ENCODE measurements at regions not wholly inside any gene's neighbourhood (a gene's known extent, or its start where the extent isn't known, plus 50 kb on each side); places are given as distances from the start of the nearest gene placed in this dataset.

DNA sequence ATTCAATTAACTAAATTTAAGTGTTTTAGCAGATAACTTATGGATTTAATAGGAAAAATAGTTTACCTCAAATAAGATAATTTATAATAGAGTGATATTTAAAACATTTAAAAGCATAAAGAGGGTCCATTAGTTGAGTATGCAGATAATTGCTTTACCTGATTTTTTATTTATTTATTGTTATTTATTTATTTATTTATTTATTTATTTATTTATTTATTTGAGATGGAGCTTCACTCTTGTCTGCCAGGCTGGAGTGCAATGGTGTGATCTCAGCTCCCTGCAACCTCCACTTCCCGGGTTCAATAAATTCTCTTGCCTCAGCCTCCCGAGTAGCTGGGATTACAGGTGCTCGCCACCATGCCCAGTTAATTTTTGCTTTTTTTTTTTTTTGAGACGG is 982.9 kb downstream of the TFAP2A start:
- 89 to 93% methylated on average over 4 of the region's 4 CpGs for WGBS, 2 donors
- intact Hi-C loops (cut with DNase I), result no loop called here
- H3K27ac ChIP-seq, result no peak overlapping the region
- no peak overlapping the region for H3K4me3 ChIP-seq
- peaks cover 0 to 7% (median 0%) of the 10 kb centered on the region in 11 donors for H3K9me3 ChIP-seq
- no peaks in the 10 kb centered on the region for H3K4me1 ChIP-seq
- DNase-seq, result no peak
- TF ChIP-seq CTCF (IDR thresholded peaks at IDR 0.05), result no peak
- H3K36me3 ChIP-seq, result no peaks in the 10 kb centered on the region
- no peak for ATAC-seq
- H3K27me3 ChIP-seq, result no peaks in the 10 kb centered on the region

- Histone ChIP-seq H3K4me3 (no peak overlapping the region), H3K9me3 (no peaks in the 10 kb centered on the region), H3K4me1 (no peaks in the 10 kb centered on the region), H3K36me3 (no peaks in the 10 kb centered on the region), H3K27me3 (no peaks in the 10 kb centered on the region), H3K27ac (no peak overlapping the region)
- DNase-seq, result no peak
- ATAC-seq, result no peak
- 64 to 67% methylated on average over 2 of the region's 2 CpGs for WGBS, 2 donors
- intact Hi-C loops (cut with DNase I), result loop anchor here in 1 of 10 donors (1.0 kb wide), 1 partner anchor 16 kb away; no protein-coding TSS in a partner anchor
- no peak for TF ChIP-seq CTCF (IDR thresholded peaks at IDR 0.05)
These were observed 986.3 kb downstream of the TFAP2A start for GRCh38 chr6:9428421-9429172.

GRCh38 chr6:9422138-9422537 is 986.8 kb upstream of the SLC35B3 start:
- H3K27me3 ChIP-seq, result peaks cover 0 to 5% (median 0%) of the 10 kb centered on the region in 7 donors
- no peaks in the 10 kb centered on the region for H3K9me3 ChIP-seq
- 89 to 93% methylated on average over 2 of the region's 2 CpGs for WGBS, 2 donors
- ATAC-seq (no peak), DNase-seq (no peak)
- no peak for TF ChIP-seq CTCF (IDR thresholded peaks at IDR 0.05)
- intact Hi-C loops (cut with DNase I), result no loop called here
- no peaks in the 10 kb centered on the region for H3K4me1 ChIP-seq
- H3K27ac ChIP-seq, result no peak overlapping the region
- no peaks in the 10 kb centered on the region for H3K36me3 ChIP-seq
- H3K4me3 ChIP-seq, result no peak overlapping the region

GRCh38 chr6:9420316-9421015 is 985.1 kb upstream of the SLC35B3 start:
- WGBS, 2 donors, result 53 to 56% methylated on average over 6 of the region's 6 CpGs
- Histone ChIP-seq H3K9me3 (no peaks in the 10 kb centered on the region), H3K27me3 (peaks cover 0 to 5% (median 0%) of the 10 kb centered on the region in 7 donors), H3K36me3 (no peaks in the 10 kb centered on the region), H3K4me1 (no peaks in the 10 kb centered on the region), H3K4me3 (no peak overlapping the region), H3K27ac (no peak overlapping the region)
- DNase-seq (no peak), ATAC-seq (no peak)
- intact Hi-C loops (cut with DNase I), result no loop called here
- no peak for TF ChIP-seq CTCF (IDR thresholded peaks at IDR 0.05)
